WTC11 (cell line): ENCODE measurements at regions not wholly inside any gene's neighbourhood (a gene's known extent, or its start where the extent isn't known, plus 50 kb on each side); places are given as distances from the start of the nearest gene placed in this dataset.

Experiments used
- ATAC-seq: fragments of 200-7000 bp; cut with Tn5 transposase; 2 replicates; pipeline ENCODE4 v1.10.0; 2021; ENCODE audit warnings: mild to moderate bottlenecking, moderate library complexity
- CTCF ChIA-PET: fragments of 300-600 bp; sonication (Branson Sonifier 250); formaldehyde crosslinking; loops from one replicate; lab custom pipeline; 2021; ENCODE audit warnings: antibody characterized with exemption; lab: Charles Lee
- POLR2A ChIA-PET: fragments of 350-600 bp; sonication (Branson Sonifier 250); formaldehyde crosslinking; loops from one replicate; lab custom pipeline; 2021; ENCODE audit warnings: antibody characterized with exemption; lab: Charles Lee
- DNase-seq: peaks from one replicate; pipeline ENCODE4 v3.0.0; 2021; ENCODE audit warnings: low spot score
- H3K27ac Mint-ChIP-seq: 2 replicates; pipeline ENCODE4 v1.8.0; 2021; ENCODE audit warnings: mixed read lengths
- H3K27me3 Mint-ChIP-seq: 2 replicates; pipeline ENCODE4 v1.8.0; 2021; ENCODE audit warnings: low read depth, mild to moderate bottlenecking, moderate library complexity, mixed read lengths
- H3K36me3 Mint-ChIP-seq: 2 replicates; pipeline ENCODE4 v1.8.0; 2021; ENCODE audit warnings: mixed read lengths
- H3K4me1 Mint-ChIP-seq: 2 replicates; pipeline ENCODE4 v1.8.0; 2022; ENCODE audit warnings: mixed read lengths
- H3K4me3 Mint-ChIP-seq: 2 replicates; pipeline ENCODE4 v1.8.0; 2021; ENCODE audit warnings: mild to moderate bottlenecking, moderate library complexity, mixed read lengths
- H3K9me3 Mint-ChIP-seq: 2 replicates; pipeline ENCODE4 v1.8.0; 2021; ENCODE audit warnings: mixed read lengths
- AFF4 ChIP-seq: sonication (generic); formaldehyde crosslinking; IDR thresholded peaks from 2 replicates; pipeline ENCODE4 v1.8.1; 2023; ENCODE audit warnings: mild to moderate bottlenecking, missing genetic modification reagents, borderline replicate concordance
- ATF2 ChIP-seq: sonication (generic); formaldehyde crosslinking; IDR thresholded peaks from 2 replicates; pipeline ENCODE4 v1.8.1; 2022; ENCODE audit warnings: low read depth, missing genetic modification reagents, borderline replicate concordance
- CBFB ChIP-seq: sonication (generic); formaldehyde crosslinking; IDR thresholded peaks from 2 replicates; pipeline ENCODE4 v1.8.1; 2022; ENCODE audit warnings: mild to moderate bottlenecking, low read depth, missing genetic modification reagents
- E2F1 ChIP-seq: sonication (generic); formaldehyde crosslinking; IDR thresholded peaks from 2 replicates; pipeline ENCODE4 v1.8.0; 2022; ENCODE audit warnings: mild to moderate bottlenecking, missing genetic modification reagents
- E2F5 ChIP-seq: sonication (generic); formaldehyde crosslinking; IDR thresholded peaks from 2 replicates; pipeline ENCODE4 v1.8.1; 2022; ENCODE audit warnings: mild to moderate bottlenecking, moderate library complexity, missing genetic modification reagents
- HMGXB4 ChIP-seq: sonication (generic); formaldehyde crosslinking; IDR thresholded peaks from 2 replicates; pipeline ENCODE4 v1.8.1; 2023; ENCODE audit warnings: mild to moderate bottlenecking, moderate library complexity, missing genetic modification reagents
- JAZF1 ChIP-seq: fragments of 250-450 bp; sonication (Bioruptor Pico); IDR thresholded peaks from 2 replicates; pipeline ENCODE4 v1.9.0; 2021; ENCODE audit warnings: moderate library complexity, mild to moderate bottlenecking, inconsistent platforms
- JUN ChIP-seq: sonication (generic); formaldehyde crosslinking; IDR thresholded peaks from 2 replicates; pipeline ENCODE4 v1.8.0; 2023; ENCODE audit warnings: mild to moderate bottlenecking, missing genetic modification reagents
- MAX ChIP-seq: sonication (generic); formaldehyde crosslinking; IDR thresholded peaks from 2 replicates; pipeline ENCODE4 v1.8.0; 2022; ENCODE audit warnings: mild to moderate bottlenecking, missing genetic modification reagents
- NFATC4 ChIP-seq: fragments of 250-450 bp; sonication (Bioruptor Pico); IDR thresholded peaks from 2 replicates; pipeline ENCODE4 v1.9.0; 2021; ENCODE audit warnings: mild to moderate bottlenecking
- PRDM15 ChIP-seq: sonication (generic); formaldehyde crosslinking; IDR thresholded peaks from 2 replicates; pipeline ENCODE4 v1.8.0; 2022; ENCODE audit warnings: missing genetic modification reagents
- RORB ChIP-seq: fragments of 250-450 bp; sonication (Bioruptor Pico); IDR thresholded peaks from 2 replicates; pipeline ENCODE4 v1.9.0; 2021; ENCODE audit warnings: mild to moderate bottlenecking
- ZBTB43 ChIP-seq: sonication (generic); formaldehyde crosslinking; IDR thresholded peaks from 2 replicates; pipeline ENCODE4 v1.8.1; 2023; ENCODE audit warnings: mild to moderate bottlenecking, missing genetic modification reagents
- ZMAT4 ChIP-seq: fragments of 250-450 bp; sonication (Bioruptor Pico); IDR thresholded peaks from 2 replicates; pipeline ENCODE4 v1.9.0; 2021; ENCODE audit warnings: mild to moderate bottlenecking
- ZNF232 ChIP-seq: sonication (generic); formaldehyde crosslinking; IDR thresholded peaks from 2 replicates; pipeline ENCODE4 v1.8.0; 2022; ENCODE audit warnings: mild to moderate bottlenecking, missing genetic modification reagents
- ZNF263 ChIP-seq: sonication (generic); formaldehyde crosslinking; IDR thresholded peaks from 2 replicates; pipeline ENCODE4 v1.8.1; 2022; ENCODE audit warnings: low read depth, mild to moderate bottlenecking, moderate library complexity, missing genetic modification reagents
- ZNF423 ChIP-seq: fragments of 250-450 bp; sonication (Bioruptor Pico); IDR thresholded peaks from 2 replicates; pipeline ENCODE4 v2.1.2; 2022; ENCODE audit warnings: mild to moderate bottlenecking, moderate library complexity
- ZNF671 ChIP-seq: fragments of 250-450 bp; sonication (Bioruptor Pico); IDR thresholded peaks from 2 replicates; pipeline ENCODE4 v1.8.0; 2021; ENCODE audit warnings: mild to moderate bottlenecking

- TF ChIP-seq ZBTB43 (CRISPR knock-in tag): no peak
- TF ChIP-seq HMGXB4 (CRISPR knock-in tag): no peak
- TF ChIP-seq MAX (CRISPR knock-in tag): no peak
These were observed 144.7 kb upstream of the IQSEC1 start (continued) for GRCh38 chr3:13217736-13218540.

- Mint-ChIP-seq H3K9me3 (no peaks in the 10 kb centered on the region), H3K36me3 (no peaks in the 10 kb centered on the region), H3K27ac (no peak overlapping the region), H3K4me3 (no peak overlapping the region), H3K27me3 (no peaks in the 10 kb centered on the region), H3K4me1 (peaks cover 10% of the 10 kb centered on the region; the same call in 1 of the 2 replicates)
- ATAC-seq: no peak
- ChIA-PET POLR2A (no interaction called here), CTCF (interaction anchor here (1.4 kb wide), 1 partner anchor 12 kb away, joined by 5 read pairs; no protein-coding TSS in a partner anchor)
- DNase-seq: no peak
- no peak for TF ChIP-seq ZMAT4
- TF ChIP-seq RORB (CRISPR knock-in tag): no peak
- no peak for TF ChIP-seq CBFB (CRISPR knock-in tag)
- TF ChIP-seq ZNF263 (CRISPR knock-in tag): no peak
- TF ChIP-seq JAZF1 (CRISPR knock-in tag): no peak
- TF ChIP-seq E2F1 (CRISPR knock-in tag): no peak
- TF ChIP-seq ATF2 (CRISPR knock-in tag): no peak
- no peak for TF ChIP-seq PRDM15 (CRISPR knock-in tag)
- TF ChIP-seq NFATC4 (CRISPR knock-in tag): no peak
- TF ChIP-seq ZNF671: no peak
- no peak for TF ChIP-seq AFF4 (CRISPR knock-in tag)
- TF ChIP-seq ZNF423 (CRISPR knock-in tag): no peak
- TF ChIP-seq JUN (CRISPR knock-in tag): no peak
- TF ChIP-seq ZNF232: no peak
- no peak for TF ChIP-seq E2F5
These were observed 144.0 kb upstream of the IQSEC1 start for GRCh38 chr3:13217253-13217652.
